GM20000 (cell line): ENCODE measurements at regions not wholly inside any gene's neighbourhood (a gene's known extent, or its start where the extent isn't known, plus 50 kb on each side); places are given as distances from the start of the nearest gene placed in this dataset.

Experiments
- DNase-seq: peaks from one replicate; pipeline ENCODE4 v3.0.0; 2012; ENCODE audit warnings: low spot score
- TF ChIP-seq, protein P1 (sequence below): IDR thresholded peaks from 2 replicates; pipeline ENCODE4 v1.5.1; 2012; ENCODE audit warnings: mild to moderate bottlenecking, control low read depth; ENCODE audit errors: extremely low read depth, missing control alignments

DNA sequence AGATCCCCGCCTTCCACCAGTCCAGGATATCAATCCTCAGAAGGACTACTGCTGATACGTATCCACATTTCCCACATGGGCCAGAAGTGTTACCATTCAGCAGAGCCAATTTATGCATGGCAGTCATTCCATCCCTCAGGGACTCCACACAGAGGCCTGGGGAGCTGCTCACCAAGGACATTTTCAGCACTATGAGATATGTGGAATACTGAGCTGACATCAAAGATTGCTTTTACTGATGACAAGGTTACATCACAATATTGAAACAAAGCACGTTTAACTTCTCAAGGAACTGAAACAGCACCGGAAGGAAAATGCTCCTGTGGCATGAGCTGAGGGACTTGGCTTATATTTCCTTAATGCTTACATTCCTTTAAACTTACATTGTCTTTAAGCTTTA, 335.1 kb downstream of the BMPER start:
- TF ChIP-seq, protein P1, sequence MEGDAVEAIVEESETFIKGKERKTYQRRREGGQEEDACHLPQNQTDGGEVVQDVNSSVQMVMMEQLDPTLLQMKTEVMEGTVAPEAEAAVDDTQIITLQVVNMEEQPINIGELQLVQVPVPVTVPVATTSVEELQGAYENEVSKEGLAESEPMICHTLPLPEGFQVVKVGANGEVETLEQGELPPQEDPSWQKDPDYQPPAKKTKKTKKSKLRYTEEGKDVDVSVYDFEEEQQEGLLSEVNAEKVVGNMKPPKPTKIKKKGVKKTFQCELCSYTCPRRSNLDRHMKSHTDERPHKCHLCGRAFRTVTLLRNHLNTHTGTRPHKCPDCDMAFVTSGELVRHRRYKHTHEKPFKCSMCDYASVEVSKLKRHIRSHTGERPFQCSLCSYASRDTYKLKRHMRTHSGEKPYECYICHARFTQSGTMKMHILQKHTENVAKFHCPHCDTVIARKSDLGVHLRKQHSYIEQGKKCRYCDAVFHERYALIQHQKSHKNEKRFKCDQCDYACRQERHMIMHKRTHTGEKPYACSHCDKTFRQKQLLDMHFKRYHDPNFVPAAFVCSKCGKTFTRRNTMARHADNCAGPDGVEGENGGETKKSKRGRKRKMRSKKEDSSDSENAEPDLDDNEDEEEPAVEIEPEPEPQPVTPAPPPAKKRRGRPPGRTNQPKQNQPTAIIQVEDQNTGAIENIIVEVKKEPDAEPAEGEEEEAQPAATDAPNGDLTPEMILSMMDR, result no peak
- no peak for DNase-seq

- DNase-seq, result no peak
Measured at GRCh38 chr7:34242391-34242790, 337.1 kb downstream of the BMPER start.

GRCh38 chr7:34245246-34245645, 339.9 kb downstream of the BMPER start:
- DNase-seq, result no peak
- TF ChIP-seq, protein P1, result no peak

More at GRCh38 chr7:34242391-34242790, 337.1 kb downstream of the BMPER start:
- TF ChIP-seq, protein P1, result no peak

- TF ChIP-seq, protein P1, result no peak
- DNase-seq, result no peak
Measured at GRCh38 chr7:34247468-34247867, 342.1 kb downstream of the BMPER start.

DNA sequence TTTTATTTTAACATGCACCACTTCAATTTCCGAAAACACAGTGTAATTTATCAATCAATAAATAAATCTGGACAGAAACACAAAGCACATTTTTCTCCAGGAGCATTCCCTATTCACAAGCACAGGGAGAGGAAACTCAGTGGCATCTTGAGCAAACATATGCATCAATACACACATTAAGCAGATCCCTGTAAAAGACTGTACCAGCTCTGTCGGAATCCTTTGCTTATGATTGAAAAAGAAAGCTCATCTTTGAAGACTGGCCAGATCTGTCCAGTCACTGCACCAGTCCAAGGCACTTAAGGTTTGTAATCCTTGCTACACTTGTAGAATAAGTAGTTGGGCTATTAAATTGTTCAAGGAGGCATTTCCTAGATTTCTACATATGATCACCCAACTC, 343.9 kb downstream of the BMPER start:
- TF ChIP-seq, protein P1, result no peak
- no peak for DNase-seq

- DNase-seq, result no peak
- TF ChIP-seq, protein P1, result no peak
Measured at GRCh38 chr7:34260279-34260678, 354.9 kb downstream of the BMPER start.

DNA sequence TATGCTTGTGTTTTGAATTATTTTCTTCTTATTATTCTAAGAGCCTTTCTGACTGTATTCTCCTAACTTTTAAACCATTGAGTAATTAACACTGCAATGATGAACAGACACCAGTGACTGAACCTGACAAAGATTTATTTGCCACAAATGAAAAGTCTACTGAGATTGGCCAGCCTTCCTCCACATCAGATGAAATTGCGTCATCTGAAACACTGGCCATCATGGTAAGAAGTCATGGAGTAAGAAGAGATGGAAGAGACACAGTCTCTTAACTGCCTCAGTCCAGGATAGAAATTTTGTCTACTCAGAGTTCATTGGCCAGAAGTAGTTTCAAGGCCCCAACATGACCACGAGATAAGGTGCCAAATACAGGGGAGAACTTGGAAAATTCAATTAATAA, 357.8 kb downstream of the BMPER start:
- DNase-seq, result no peak
- TF ChIP-seq, protein P1, result no peak

- TF ChIP-seq, protein P1, result no peak
Measured at GRCh38 chr7:34269084-34269483, 363.7 kb downstream of the BMPER start.

More at GRCh38 chr7:34269084-34269483, 363.7 kb downstream of the BMPER start:
- DNase-seq, result no peak
